Adrenal gland (tissue), 9 donors: ENCODE measurements at regions not wholly inside any gene's neighbourhood (a gene's known extent, or its start where the extent isn't known, plus 50 kb on each side); places are given as distances from the start of the nearest gene placed in this dataset.

Experiments
- DNase-seq, 7 donors: peaks; one replicate each; pipeline ENCODE4 v3.0.0-alpha.2; 2019 to 2020
- H3K27ac ChIP-seq, 5 donors: fragments of 200-600 bp; sonication (generic) in 4 of 5; 1 replicate in 3 of 5; 2 replicates in 2 of 5; pipeline versions ENCODE4 v1.5.1 to v1.8.0; 2016 to 2020; ENCODE audit warnings: mild to moderate bottlenecking in 1 of 5
- H3K27me3 ChIP-seq: fragments of 200-600 bp; 2 replicates; pipeline ENCODE4 v1.8.0; 2021
- H3K36me3 ChIP-seq, 2 donors: fragments of 200-600 bp; replicated peaks in 1 of 2; 1 replicate in 1 of 2; 2 replicates in 1 of 2; pipeline versions ENCODE4 v1.5.1 to v1.8.0; 2018 to 2022
- H3K4me1 ChIP-seq, 2 donors: fragments of 200-600 bp; replicated peaks in 1 of 2; 1 replicate in 1 of 2; 2 replicates in 1 of 2; pipeline versions ENCODE4 v1.5.1 to v1.8.0; 2018 to 2021
- H3K4me3 ChIP-seq, 4 donors: fragments of 200-600 bp; sonication (generic) in 3 of 4; one replicate each; pipeline ENCODE4 v1.5.1; 2016 to 2018
- H3K9me3 ChIP-seq, 3 donors: fragments of 200-600 bp; sonication (generic) in 1 of 3; replicated peaks in 1 of 3; 1 replicate in 2 of 3; 2 replicates in 1 of 3; pipeline versions ENCODE4 v1.5.1 to v1.8.0; 2016 to 2021
- CTCF ChIP-seq, 6 experiments: fragments of 450-650 bp in 4 of 6; fragments of 200-600 bp in 2 of 6; sonication (generic) in 1 of 6; IDR thresholded peaks; 1 replicate in 5 of 6; 2 replicates in 1 of 6; pipeline versions ENCODE4 v1.5.1 to v1.8.0; 2016 to 2021; ENCODE audit warnings: antibody characterized with exemption in 6 of 6, mild to moderate bottlenecking in 2 of 6, moderate library complexity in 1 of 6
- POLR2A ChIP-seq, 2 donors: fragments of 450-650 bp; IDR thresholded peaks; one replicate each; pipeline ENCODE4 v1.6.1; 2017; ENCODE audit warnings: antibody characterized with exemption in 2 of 2, mild to moderate bottlenecking in 2 of 2, moderate library complexity in 1 of 2
- WGBS, 4 donors: extraction: QIAGEN DNeasy Blood & Tissue Kit in 2 of 4; methylation state at CpG; one replicate each; pipeline versions ENCODE4 v1.1.5 to v1.1.7; 2013 to 2017; 5-methylcytosine and 5-hydroxymethylcytosine counted together
- intact Hi-C, 2 donors: fragments of 100-400 bp; cut with DNase I; formaldehyde crosslinking; loops; one replicate each; pipeline versions ENCODE4 v1.14.1 to v1.15.0; 2022 to 2023
- donor health status: healthy with polysubstance abuse.
- donor health status: Bipolar disorder and iron deficiency.
- donor health status: DM: yes; HTN: yes; CAD: no.
- donor health status: DM: no; HTN: no; CAD: no.
- donor health status: DM: no; HTN: no; CAD: no.

GRCh38 chr5:61878471-61878870 is 427.5 kb upstream of the KIF2A start:
- no peaks in the 10 kb centered on the region for H3K27me3 ChIP-seq
- intact Hi-C loops = no loop called here
- H3K9me3 ChIP-seq = no peaks in the 10 kb centered on the region
- no peak for DNase-seq
- no peak overlapping the region for H3K4me3 ChIP-seq
- H3K36me3 ChIP-seq = no peaks in the 10 kb centered on the region
- H3K4me1 ChIP-seq = no peaks in the 10 kb centered on the region
- WGBS, 4 donors = 87 to 93% (median 92%) methylated on average over 3 of the region's 3 CpGs
- TF ChIP-seq CTCF (IDR thresholded peaks at IDR 0.05) = no peak
- TF ChIP-seq POLR2A (IDR thresholded peaks at IDR 0.05) = no peak
- no peak overlapping the region for H3K27ac ChIP-seq

GRCh38 chr5:61881821-61882487 is 424.1 kb upstream of the KIF2A start:
- Histone ChIP-seq H3K9me3 (no peaks in the 10 kb centered on the region), H3K36me3 (no peaks in the 10 kb centered on the region), H3K4me1 (no peaks in the 10 kb centered on the region), H3K27ac (no peak overlapping the region), H3K4me3 (no peak overlapping the region), H3K27me3 (no peaks in the 10 kb centered on the region)
- TF ChIP-seq CTCF (IDR thresholded peaks at IDR 0.05) (no peak), POLR2A (IDR thresholded peaks at IDR 0.05) (no peak)
- intact Hi-C loops = no loop called here
- 57 to 80% (median 62%) methylated on average over 5 to 6 of the region's 6 CpGs for WGBS, 4 donors
- peak in 1 of 7 donors; percentile 16 for DNase-seq

GRCh38 chr5:61882901-61883500 is 423.0 kb upstream of the KIF2A start:
- 75 to 82% (median 80%) methylated on average over 9 of the region's 9 CpGs for WGBS, 4 donors
- Histone ChIP-seq H3K36me3 (no peaks in the 10 kb centered on the region), H3K27ac (no peak overlapping the region), H3K27me3 (no peaks in the 10 kb centered on the region), H3K4me1 (no peaks in the 10 kb centered on the region), H3K9me3 (no peaks in the 10 kb centered on the region), H3K4me3 (no peak overlapping the region)
- intact Hi-C loops = no loop called here
- TF ChIP-seq CTCF (IDR thresholded peaks at IDR 0.05) (no peak), POLR2A (IDR thresholded peaks at IDR 0.05) (no peak)
- DNase-seq = no peak

- no peak for DNase-seq
- H3K27me3 ChIP-seq = no peaks in the 10 kb centered on the region
- no peak overlapping the region for H3K27ac ChIP-seq
- WGBS, 4 donors = 84 to 93% (median 86%) methylated on average over 7 of the region's 7 CpGs
- no peak overlapping the region for H3K4me3 ChIP-seq
- H3K4me1 ChIP-seq = no peaks in the 10 kb centered on the region
- H3K9me3 ChIP-seq = no peaks in the 10 kb centered on the region
- no peaks in the 10 kb centered on the region for H3K36me3 ChIP-seq
- intact Hi-C loops = no loop called here
- TF ChIP-seq CTCF (IDR thresholded peaks at IDR 0.05) (no peak), POLR2A (IDR thresholded peaks at IDR 0.05) (no peak)
Observed at GRCh38 chr5:61884252-61884855, 421.7 kb upstream of the KIF2A start.
